Lower leg skin (tissue), 4 donors: ENCODE measurements at regions not wholly inside any gene's neighbourhood (a gene's known extent, or its start where the extent isn't known, plus 50 kb on each side); places are given as distances from the start of the nearest gene placed in this dataset.

Experiments used
- DNase-seq, 2 donors: peaks; one replicate each; pipeline ENCODE4 v3.0.0-alpha.2; 2019; ENCODE audit warnings: low spot score in 2 of 2
- H3K4me3 ChIP-seq: fragments of 200-600 bp; sonication (generic); 2 replicates; pipeline ENCODE4 v1.5.1; 2017; ENCODE audit warnings: mild to moderate bottlenecking, low read depth; ENCODE audit not compliant: poor library complexity, severe bottlenecking
- POLR2A ChIP-seq, 2 donors: fragments of 450-650 bp; IDR thresholded peaks; one replicate each; pipeline ENCODE4 v1.6.1; 2016 to 2017; ENCODE audit warnings: antibody characterized with exemption in 2 of 2, mild to moderate bottlenecking in 1 of 2, moderate library complexity in 1 of 2
- WGBS, 2 donors: methylation state at CpG; one replicate each; pipeline ENCODE4 v1.1.5; 2018; 5-methylcytosine and 5-hydroxymethylcytosine counted together
- intact Hi-C: fragments of 100-400 bp; cut with DNase I; formaldehyde crosslinking; loops from one replicate; pipeline ENCODE4 v1.15.0; 2023; ENCODE audit warnings: low total_unique reads
- TF ChIP-seq, protein P1 (sequence below), 3 donors: fragments of 450-650 bp; IDR thresholded peaks; one replicate each; pipeline ENCODE4 v1.5.1; 2016; ENCODE audit warnings: antibody characterized with exemption in 3 of 3, mild to moderate bottlenecking in 3 of 3, moderate library complexity in 2 of 3

- no peak overlapping the region for H3K4me3 ChIP-seq
- TF ChIP-seq POLR2A (IDR thresholded peaks at IDR 0.05), result no peak
- TF ChIP-seq, protein P1, sequence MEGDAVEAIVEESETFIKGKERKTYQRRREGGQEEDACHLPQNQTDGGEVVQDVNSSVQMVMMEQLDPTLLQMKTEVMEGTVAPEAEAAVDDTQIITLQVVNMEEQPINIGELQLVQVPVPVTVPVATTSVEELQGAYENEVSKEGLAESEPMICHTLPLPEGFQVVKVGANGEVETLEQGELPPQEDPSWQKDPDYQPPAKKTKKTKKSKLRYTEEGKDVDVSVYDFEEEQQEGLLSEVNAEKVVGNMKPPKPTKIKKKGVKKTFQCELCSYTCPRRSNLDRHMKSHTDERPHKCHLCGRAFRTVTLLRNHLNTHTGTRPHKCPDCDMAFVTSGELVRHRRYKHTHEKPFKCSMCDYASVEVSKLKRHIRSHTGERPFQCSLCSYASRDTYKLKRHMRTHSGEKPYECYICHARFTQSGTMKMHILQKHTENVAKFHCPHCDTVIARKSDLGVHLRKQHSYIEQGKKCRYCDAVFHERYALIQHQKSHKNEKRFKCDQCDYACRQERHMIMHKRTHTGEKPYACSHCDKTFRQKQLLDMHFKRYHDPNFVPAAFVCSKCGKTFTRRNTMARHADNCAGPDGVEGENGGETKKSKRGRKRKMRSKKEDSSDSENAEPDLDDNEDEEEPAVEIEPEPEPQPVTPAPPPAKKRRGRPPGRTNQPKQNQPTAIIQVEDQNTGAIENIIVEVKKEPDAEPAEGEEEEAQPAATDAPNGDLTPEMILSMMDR (IDR thresholded peaks at IDR 0.05), result no peak
- intact Hi-C loops, result no loop called here
- 95 to 97% methylated on average over 2 of the region's 2 CpGs for WGBS, 2 donors
- DNase-seq, result no peak
These were observed 161.6 kb upstream of the GBE1 start for GRCh38 chr3:81923038-81923437.

GRCh38 chr3:81922404-81922803, 161.0 kb upstream of the GBE1 start:
- intact Hi-C loops, result no loop called here
- TF ChIP-seq, protein P1 (IDR thresholded peaks at IDR 0.05), result no peak
- TF ChIP-seq POLR2A (IDR thresholded peaks at IDR 0.05), result no peak
- no peak for DNase-seq
- 87 to 90% methylated on average over 1 of the region's 1 CpG for WGBS, 2 donors
- no peak overlapping the region for H3K4me3 ChIP-seq

DNA sequence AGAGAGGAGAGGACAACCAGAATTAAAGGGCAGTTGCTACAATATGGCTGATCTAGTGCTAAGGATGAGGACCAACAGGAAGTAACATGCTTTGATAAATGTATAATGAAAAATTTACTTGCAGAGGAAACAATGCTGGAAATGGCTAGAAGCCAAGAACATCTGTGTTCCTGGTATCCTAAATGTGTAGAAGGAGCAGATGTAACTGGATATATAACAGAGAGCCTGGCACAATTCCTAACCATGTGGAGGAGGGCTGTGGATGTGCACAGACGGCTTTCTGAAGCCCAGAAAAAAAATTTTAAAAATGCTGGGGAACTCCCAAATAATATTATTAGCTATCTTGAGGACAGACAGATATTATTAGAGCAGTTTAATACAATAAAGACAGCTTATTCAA, 159.4 kb upstream of the GBE1 start:
- intact Hi-C loops, result no loop called here
- TF ChIP-seq, protein P1 (IDR thresholded peaks at IDR 0.05), result no peak
- TF ChIP-seq POLR2A (IDR thresholded peaks at IDR 0.05), result no peak
- no peak for DNase-seq
- 26 to 30% methylated on average over 1 of the region's 1 CpG for WGBS, 2 donors
- no peak overlapping the region for H3K4me3 ChIP-seq

DNA sequence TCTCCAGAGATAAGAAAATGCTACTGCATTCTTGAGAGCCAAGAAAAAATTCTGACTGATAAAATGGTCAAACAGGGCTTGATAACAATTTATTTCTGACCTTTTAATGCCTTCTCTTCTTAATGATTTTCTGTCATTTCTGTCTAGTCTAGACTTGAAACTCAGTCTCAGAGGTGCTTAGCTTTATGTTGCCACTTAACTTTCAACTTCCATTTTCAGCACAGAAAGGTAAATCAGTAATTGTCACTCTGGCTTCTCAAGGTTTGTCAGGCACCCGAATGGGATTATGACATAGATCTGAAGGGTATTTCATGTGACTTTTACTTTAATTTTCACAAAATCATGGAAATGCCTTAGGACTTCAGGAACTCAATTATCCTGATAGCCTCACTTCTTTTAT, 155.4 kb upstream of the GBE1 start:
- 46 to 61% methylated on average over 1 of the region's 1 CpG for WGBS, 2 donors
- TF ChIP-seq, protein P1 (IDR thresholded peaks at IDR 0.05), result no peak
- no peak for TF ChIP-seq POLR2A (IDR thresholded peaks at IDR 0.05)
- intact Hi-C loops, result no loop called here
- no peak for DNase-seq
- no peak overlapping the region for H3K4me3 ChIP-seq

GRCh38 chr3:81913886-81914663, 152.6 kb upstream of the GBE1 start:
- DNase-seq, result no peak
- 86 to 88% methylated on average over 1 of the region's 1 CpG for WGBS, 2 donors
- H3K4me3 ChIP-seq, result no peak overlapping the region
- TF ChIP-seq, protein P1 (IDR thresholded peaks at IDR 0.05), result no peak
- no peak for TF ChIP-seq POLR2A (IDR thresholded peaks at IDR 0.05)
- intact Hi-C loops, result no loop called here

DNA sequence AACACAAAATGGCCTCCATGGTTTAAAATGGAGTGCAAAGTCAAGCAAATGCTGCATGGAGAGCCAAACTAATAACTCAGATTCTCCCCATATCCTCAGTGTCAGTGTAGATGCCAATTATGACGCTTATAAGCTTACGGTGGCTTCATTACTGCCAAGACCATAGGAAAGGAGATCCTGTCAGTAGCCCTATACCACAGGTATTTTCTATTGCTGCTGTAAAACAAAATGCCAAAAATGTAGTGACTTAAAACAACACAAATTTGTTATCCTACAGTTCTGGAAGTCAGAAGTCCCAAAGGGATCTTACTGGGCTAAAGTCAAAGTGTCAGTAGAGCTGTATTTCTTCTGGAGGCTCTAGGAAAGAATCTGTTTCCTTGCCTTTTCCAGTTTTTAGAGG, 149.8 kb upstream of the GBE1 start:
- WGBS, 2 donors, result 86 to 92% methylated on average over 2 of the region's 2 CpGs
- intact Hi-C loops, result no loop called here
- no peak overlapping the region for H3K4me3 ChIP-seq
- DNase-seq, result no peak
- TF ChIP-seq, protein P1 (IDR thresholded peaks at IDR 0.05), result no peak
- no peak for TF ChIP-seq POLR2A (IDR thresholded peaks at IDR 0.05)
